Limb (tissue), 2 donors: ENCODE measurements at regions not wholly inside any gene's neighbourhood (a gene's known extent, or its start where the extent isn't known, plus 50 kb on each side); places are given as distances from the start of the nearest gene placed in this dataset.

ENCODE experiments used
- DNase-seq, 2 donors: peaks; one replicate each; pipeline ENCODE4 v3.0.0-alpha.2; 2016; ENCODE audit errors: extremely low spot score in 2 of 2

GRCh38 chr4:138693526-138693925 lies 322.1 kb upstream of the NOCT start:
- DNase-seq: no peak

GRCh38 chr4:138692411-138692810 lies 323.2 kb upstream of the NOCT start:
- no peak for DNase-seq

- no peak for DNase-seq
These were observed 326.0 kb upstream of the NOCT start for GRCh38 chr4:138689593-138689992.

GRCh38 chr4:138689187-138689586 lies 326.4 kb upstream of the NOCT start:
- DNase-seq: no peak

GRCh38 chr4:138688408-138689085 lies 327.0 kb upstream of the NOCT start:
- no peak for DNase-seq

- no peak for DNase-seq
These were observed 329.3 kb upstream of the NOCT start for GRCh38 chr4:138686106-138686835.

GRCh38 chr4:138685316-138685715 lies 330.3 kb upstream of the NOCT start:
- DNase-seq: no peak

- DNase-seq: peak; percentile 88 to 89
These were observed 334.5 kb upstream of the NOCT start for GRCh38 chr4:138680989-138681604.

GRCh38 chr4:138680256-138680655 lies 335.3 kb upstream of the NOCT start:
- no peak for DNase-seq

- DNase-seq: no peak
These were observed 336.4 kb upstream of the NOCT start for GRCh38 chr4:138678985-138679746.

GRCh38 chr4:138677748-138678147 lies 337.8 kb upstream of the NOCT start:
- no peak for DNase-seq

- DNase-seq: no peak
These were observed 338.4 kb upstream of the NOCT start for GRCh38 chr4:138677212-138677611.

- no peak for DNase-seq
These were observed 339.9 kb upstream of the NOCT start for GRCh38 chr4:138675685-138676084.

GRCh38 chr4:138674209-138674608 lies 341.4 kb upstream of the NOCT start:
- DNase-seq: no peak

GRCh38 chr4:138673053-138673452 lies 342.5 kb upstream of the NOCT start:
- DNase-seq: no peak

- DNase-seq: no peak
These were observed 343.1 kb upstream of the NOCT start for GRCh38 chr4:138672393-138672976.

- DNase-seq: no peak
These were observed 343.9 kb upstream of the NOCT start for GRCh38 chr4:138671606-138672084.

GRCh38 chr4:138671106-138671505 lies 344.5 kb upstream of the NOCT start:
- no peak for DNase-seq

- DNase-seq: no peak
These were observed 344.9 kb upstream of the NOCT start for GRCh38 chr4:138670681-138671080.

- no peak for DNase-seq
These were observed 345.9 kb upstream of the NOCT start for GRCh38 chr4:138669479-138670315.

- no peak for DNase-seq
These were observed 347.3 kb upstream of the NOCT start for GRCh38 chr4:138668309-138668708.
